Smooth muscle cell (in vitro differentiated cells): ENCODE measurements at regions not wholly inside any gene's neighbourhood (a gene's known extent, or its start where the extent isn't known, plus 50 kb on each side); places are given as distances from the start of the nearest gene placed in this dataset.

Experiments
- DNase-seq: peaks from one replicate; lab custom pipeline; 2025; ENCODE audit not compliant: unreplicated experiment; lab: John Stamatoyannopoulos, UW
- H2AFZ ChIP-seq: fragments of 200-600 bp; sonication (generic); 2 replicates; pipeline ENCODE4 v1.6.0; 2016; ENCODE audit warnings: antibody characterized with exemption, low read depth, mild to moderate bottlenecking
- H3F3A ChIP-seq: fragments of 200-600 bp; sonication (generic); 2 replicates; pipeline ENCODE4 v1.6.0; 2017; ENCODE audit warnings: antibody characterized with exemption, low read depth
- H3K27ac ChIP-seq: fragments of 200-600 bp; sonication (generic); 2 replicates; pipeline ENCODE4 v1.5.1; 2016; ENCODE audit warnings: low read depth, mild to moderate bottlenecking
- H3K27me3 ChIP-seq: fragments of 200-600 bp; sonication (generic); 2 replicates; pipeline ENCODE4 v1.6.1; 2016; ENCODE audit warnings: low read depth, mild to moderate bottlenecking
- H3K36me3 ChIP-seq: fragments of 200-600 bp; sonication (generic); 2 replicates; pipeline ENCODE4 v1.5.1; 2016; ENCODE audit warnings: low read depth
- H3K4me1 ChIP-seq: fragments of 200-600 bp; sonication (generic); 2 replicates; pipeline ENCODE4 v1.5.1; 2016; ENCODE audit warnings: low read depth
- H3K4me2 ChIP-seq: fragments of 200-600 bp; sonication (generic); 2 replicates; pipeline ENCODE4 v1.6.0; 2016; ENCODE audit warnings: mild to moderate bottlenecking
- H3K4me3 ChIP-seq: fragments of 200-600 bp; sonication (generic); 2 replicates; pipeline ENCODE4 v1.5.1; 2016; ENCODE audit warnings: mild to moderate bottlenecking
- H3K79me2 ChIP-seq: fragments of 200-600 bp; sonication (generic); 2 replicates; pipeline ENCODE4 v1.6.0; 2016; ENCODE audit warnings: low read depth, mild to moderate bottlenecking
- H3K9ac ChIP-seq: fragments of 200-600 bp; sonication (generic); 2 replicates; pipeline ENCODE4 v1.6.0; 2016; ENCODE audit warnings: low read depth
- H3K9me3 ChIP-seq: fragments of 200-600 bp; sonication (generic); replicated peaks from 2 replicates; pipeline ENCODE4 v1.5.1; 2016; ENCODE audit warnings: low read depth
- H4K20me1 ChIP-seq: fragments of 200-600 bp; sonication (generic); 2 replicates; pipeline ENCODE4 v1.6.0; 2016; ENCODE audit warnings: low read depth
- CTCF ChIP-seq: fragments of 200-600 bp; sonication (generic); IDR thresholded peaks from 2 replicates; pipeline ENCODE4 v1.5.1; 2017; ENCODE audit warnings: borderline replicate concordance, mild to moderate bottlenecking, antibody characterized with exemption; ENCODE audit not compliant: insufficient read depth, poor library complexity, severe bottlenecking
- WGBS: methylation state at CpG from one replicate; pipeline ENCODE4 v1.1.7; 2016; ENCODE audit warnings: low lambda C conversion rate; 5-methylcytosine and 5-hydroxymethylcytosine counted together

- H3F3A ChIP-seq = no peaks in the 10 kb centered on the region
- H3K4me2 ChIP-seq = no peak overlapping the region
- H3K36me3 ChIP-seq = no peaks in the 10 kb centered on the region
- no peaks in the 10 kb centered on the region for H3K9me3 ChIP-seq
- H3K27ac ChIP-seq = no peak overlapping the region
- H3K27me3 ChIP-seq = no peaks in the 10 kb centered on the region
- H3K9ac ChIP-seq = no peak overlapping the region
- no peaks in the 10 kb centered on the region for H4K20me1 ChIP-seq
- H3K4me1 ChIP-seq = no peaks in the 10 kb centered on the region
- DNase-seq = no peak
- no peak overlapping the region for H3K4me3 ChIP-seq
- H2AFZ ChIP-seq = no peak overlapping the region
- no peaks in the 10 kb centered on the region for H3K79me2 ChIP-seq
- no peak for TF ChIP-seq CTCF
- 78% methylated on average over 2 of the region's 2 CpGs for WGBS
These were observed 191.9 kb upstream of the SORCS1 start for GRCh38 chr10:107356396-107356795.

- 90% methylated on average over 2 of the region's 2 CpGs for WGBS
- Histone ChIP-seq H3K36me3 (peaks cover 2% of the 10 kb centered on the region), H3K4me3 (no peak overlapping the region), H3K27ac (no peak overlapping the region), H3K79me2 (no peaks in the 10 kb centered on the region), H3K27me3 (no peaks in the 10 kb centered on the region), H3K9me3 (no peaks in the 10 kb centered on the region), H2AFZ (no peak overlapping the region), H3F3A (no peaks in the 10 kb centered on the region), H4K20me1 (no peaks in the 10 kb centered on the region), H3K4me2 (no peak overlapping the region), H3K4me1 (no peaks in the 10 kb centered on the region), H3K9ac (no peak overlapping the region)
- no peak for TF ChIP-seq CTCF
- no peak for DNase-seq
These were observed 178.2 kb upstream of the SORCS1 start for GRCh38 chr10:107342711-107343110.

- Histone ChIP-seq H3K4me1 (no peaks in the 10 kb centered on the region), H3K36me3 (peaks cover 2% of the 10 kb centered on the region), H3K27ac (no peak overlapping the region), H3K27me3 (no peaks in the 10 kb centered on the region), H4K20me1 (no peaks in the 10 kb centered on the region), H3K9me3 (no peaks in the 10 kb centered on the region), H2AFZ (no peak overlapping the region), H3K4me3 (no peak overlapping the region), H3K9ac (no peak overlapping the region), H3F3A (no peaks in the 10 kb centered on the region), H3K79me2 (no peaks in the 10 kb centered on the region), H3K4me2 (no peak overlapping the region)
- no peak for DNase-seq
- WGBS = 96% methylated on average over 4 of the region's 4 CpGs
- TF ChIP-seq CTCF = no peak
These were observed 176.8 kb upstream of the SORCS1 start for GRCh38 chr10:107341281-107341680.

GRCh38 chr10:107340326-107340725 is 175.8 kb upstream of the SORCS1 start:
- no peak overlapping the region for H3K4me2 ChIP-seq
- H3K79me2 ChIP-seq = no peaks in the 10 kb centered on the region
- H2AFZ ChIP-seq = no peak overlapping the region
- no peaks in the 10 kb centered on the region for H4K20me1 ChIP-seq
- H3K9me3 ChIP-seq = no peaks in the 10 kb centered on the region
- no peak overlapping the region for H3K27ac ChIP-seq
- H3K9ac ChIP-seq = no peak overlapping the region
- no peak for TF ChIP-seq CTCF
- H3K4me1 ChIP-seq = no peaks in the 10 kb centered on the region
- 84% methylated on average over 2 of the region's 2 CpGs for WGBS
- no peaks in the 10 kb centered on the region for H3K27me3 ChIP-seq
- no peak for DNase-seq
- H3F3A ChIP-seq = no peaks in the 10 kb centered on the region
- H3K4me3 ChIP-seq = no peak overlapping the region
- peaks cover 2% of the 10 kb centered on the region for H3K36me3 ChIP-seq
